Common myeloid progenitor, CD34-positive (primary cell): ENCODE measurements at regions not wholly inside any gene's neighbourhood (a gene's known extent, or its start where the extent isn't known, plus 50 kb on each side); places are given as distances from the start of the nearest gene placed in this dataset.

Experiments used
- CTCF ChIA-PET: fragments of 350-600 bp; sonication (Branson Sonifier 250); formaldehyde crosslinking; loops from one replicate; lab custom pipeline; 2021; ENCODE audit warnings: antibody characterized with exemption; lab: Charles Lee
- POLR2A ChIA-PET: fragments of 350-600 bp; sonication (Branson Sonifier 250); formaldehyde crosslinking; loops from one replicate; lab custom pipeline; 2021; ENCODE audit warnings: antibody characterized with exemption; lab: Charles Lee
- DNase-seq, 3 donors: peaks; one replicate each; pipeline versions ENCODE4 v3.0.0 to v3.0.0-alpha.2; 2013
- H3K27ac ChIP-seq, 2 experiments: 1 replicate in 1 of 2; 2 replicates in 1 of 2; pipeline ENCODE4 v1.7.0; 2013; ENCODE audit warnings: inconsistent platforms in 2 of 2, low read length in 2 of 2, mild to moderate bottlenecking in 2 of 2, low read depth in 1 of 2, moderate library complexity in 1 of 2; ENCODE audit not compliant: severe bottlenecking in 2 of 2, insufficient read depth in 1 of 2, poor library complexity in 1 of 2
- H3K27me3 ChIP-seq, 5 experiments: replicated peaks in 2 of 5; 1 replicate in 3 of 5; 2 replicates in 2 of 5; pipeline versions ENCODE4 v1.6.1 to v1.7.0; 2013; ENCODE audit warnings: low read length in 4 of 5, mild to moderate bottlenecking in 2 of 5, moderate library complexity in 2 of 5, inconsistent platforms in 1 of 5; ENCODE audit not compliant: insufficient read depth in 5 of 5, control insufficient read depth in 4 of 5
- H3K36me3 ChIP-seq, 4 experiments: 1 replicate in 2 of 4; 2 replicates in 2 of 4; pipeline versions ENCODE4 v1.6.1 to v1.7.0; 2013; ENCODE audit warnings: low read length in 3 of 4, control low read depth in 1 of 4, mild to moderate bottlenecking in 1 of 4; ENCODE audit not compliant: control insufficient read depth in 4 of 4, insufficient read depth in 4 of 4
- H3K4me1 ChIP-seq, 4 experiments: 1 replicate in 3 of 4; 2 replicates in 1 of 4; pipeline versions ENCODE4 v1.6.1 to v1.7.1; 2013; ENCODE audit warnings: low read length in 3 of 4, mild to moderate bottlenecking in 3 of 4, control low read depth in 1 of 4, inconsistent platforms in 1 of 4, moderate library complexity in 1 of 4; ENCODE audit not compliant: control insufficient read depth in 4 of 4, insufficient read depth in 4 of 4; ENCODE audit errors: control extremely low read depth in 1 of 4
- H3K4me3 ChIP-seq, 7 experiments: 1 replicate in 4 of 7; 2 replicates in 3 of 7; pipeline versions ENCODE4 v1.5.1 to v1.7.0; 2013; ENCODE audit warnings: mild to moderate bottlenecking in 7 of 7, low read length in 6 of 7, moderate library complexity in 6 of 7, inconsistent platforms in 2 of 7, low read depth in 2 of 7, control low read depth in 1 of 7; ENCODE audit not compliant: insufficient read depth in 4 of 7, control insufficient read depth in 1 of 7; ENCODE audit errors: extremely low read depth in 1 of 7
- H3K9me3 ChIP-seq, 5 experiments: 1 replicate in 4 of 5; 2 replicates in 1 of 5; pipeline versions ENCODE4 v1.6.1 to v1.7.1; 2013; ENCODE audit warnings: low read length in 4 of 5, mild to moderate bottlenecking in 2 of 5, inconsistent platforms in 1 of 5, low read depth in 1 of 5, moderate library complexity in 1 of 5; ENCODE audit not compliant: control insufficient read depth in 4 of 5, insufficient read depth in 2 of 5; ENCODE audit errors: control extremely low read depth in 1 of 5
- WGBS: methylation state at CpG from one replicate; pipeline ENCODE4 v1.1.5; 2013; ENCODE audit not compliant: insufficient coverage; 5-methylcytosine and 5-hydroxymethylcytosine counted together

DNA sequence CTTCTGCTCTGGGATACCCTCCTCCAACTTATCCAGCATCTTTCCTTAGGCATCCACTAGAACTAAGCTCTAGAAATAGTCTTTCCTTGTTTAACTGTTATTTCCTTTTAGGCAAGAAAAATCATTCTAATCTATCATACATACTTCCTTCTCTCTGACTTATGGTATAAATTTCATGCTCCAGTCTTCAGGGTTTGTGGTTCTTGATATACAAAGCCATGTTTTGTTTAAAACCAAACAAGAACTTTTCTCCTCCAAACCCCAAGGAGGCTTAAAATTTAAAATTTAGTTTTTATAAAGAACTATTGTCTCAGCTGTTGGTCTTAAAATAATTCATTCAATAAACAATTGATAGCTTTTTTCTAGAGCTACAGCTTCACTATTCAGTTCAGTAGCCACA is 77.2 kb downstream of the CD164 start:
- POLR2A ChIA-PET: interaction anchor here (0.9 to 3.2 kb wide), 5 partner anchors 13 to 117 kb away, joined by 3 to 16 read pairs (median 3); partner anchors contain the start of gene CD164
- Histone ChIP-seq H3K4me3 (peak overlapping the region in 4 of 7 experiments; percentile 33 to 56 (median 51)), H3K36me3 (no peaks in the 10 kb centered on the region), H3K27me3 (no peaks in the 10 kb centered on the region), H3K27ac (peak overlapping the region; percentile 68 to 88), H3K4me1 (peaks cover 25 to 79% (median 71%) of the 10 kb centered on the region in 4 experiments), H3K9me3 (no peaks in the 10 kb centered on the region)
- DNase-seq: peak; percentile 35 to 86 (median 74)
- CTCF ChIA-PET: interaction anchor here (1.0 to 3.2 kb wide), 7 partner anchors 11 to 175 kb away, joined by 3 to 14 read pairs (median 6); partner anchors contain the start of gene CD164

DNA sequence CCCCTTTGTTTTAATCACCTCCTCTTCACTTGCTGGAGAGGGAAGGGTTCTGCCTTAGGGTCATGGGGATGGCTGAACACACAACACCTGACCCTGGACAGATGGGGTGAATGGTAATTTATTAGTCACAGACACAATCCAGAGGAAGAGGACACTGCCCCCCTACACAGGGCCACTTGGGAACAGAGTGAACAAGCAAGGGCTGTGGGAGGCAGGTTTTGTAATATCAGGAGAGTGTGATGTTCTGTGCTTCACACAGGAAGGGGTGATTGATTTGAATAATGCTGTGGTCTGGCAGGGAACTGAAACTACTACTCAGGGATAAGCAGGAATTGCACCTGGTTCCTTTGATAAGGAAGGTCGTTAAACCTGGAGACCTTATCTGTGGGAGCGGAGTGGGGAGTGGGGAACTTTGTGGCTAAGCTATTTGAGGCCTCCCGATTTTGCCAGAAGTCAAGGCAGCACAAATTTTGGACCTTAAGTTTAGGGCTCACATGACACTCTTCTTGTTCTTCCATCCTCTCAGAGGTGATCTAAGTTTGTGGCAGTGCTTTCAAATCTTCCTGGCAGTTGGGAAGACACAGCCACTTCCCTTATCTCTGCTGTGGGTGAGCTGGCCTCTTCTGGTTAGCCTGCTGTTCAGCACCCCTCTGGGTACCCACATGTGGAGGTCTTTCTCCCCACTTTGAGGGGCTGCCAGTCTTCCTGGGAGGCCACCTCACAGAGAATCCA is 77.8 kb downstream of the CD164 start:
- POLR2A ChIA-PET: interaction anchor here (0.9 to 3.2 kb wide), 4 partner anchors 14 to 116 kb away, joined by 3 to 16 read pairs (median 4); partner anchors contain the start of gene CD164
- peak; percentile 80 to 95 (median 90) for DNase-seq
- H3K4me3 ChIP-seq: peak overlapping the region in 5 of 7 experiments; percentile 2 to 56 (median 47)

DNA sequence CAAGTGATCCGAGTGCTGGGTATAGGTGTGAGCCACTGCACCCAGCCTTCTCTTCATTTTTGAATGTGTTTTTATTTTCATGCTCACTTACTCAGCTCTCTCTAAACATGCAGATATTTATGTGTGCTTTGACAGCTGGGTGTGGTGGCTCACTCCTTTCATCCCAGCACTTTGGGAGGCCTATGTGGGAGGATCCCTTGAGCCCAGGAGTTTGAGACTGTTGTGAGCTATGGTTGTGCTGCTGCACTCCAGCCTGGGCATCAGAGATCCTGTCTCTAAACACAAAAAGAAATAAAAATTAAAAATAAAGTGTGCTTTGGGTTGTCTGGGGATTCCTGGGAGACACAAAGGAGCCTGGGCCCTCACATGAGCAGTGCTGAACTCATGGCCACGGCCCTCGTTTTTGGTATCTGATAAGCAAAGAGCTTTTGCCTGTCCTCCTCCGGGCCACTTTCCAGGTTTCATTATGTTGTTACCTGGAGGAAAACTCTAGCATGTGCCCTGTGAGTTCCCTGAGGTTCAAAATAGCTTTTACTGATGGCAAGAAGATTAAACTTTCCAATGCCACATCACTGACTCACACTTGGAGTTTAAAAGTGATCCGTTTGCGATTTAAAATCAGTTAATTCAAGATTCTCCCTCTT is 78.5 kb downstream of the CD164 start:
- no peaks in the 10 kb centered on the region for H3K27me3 ChIP-seq
- H3K36me3 ChIP-seq: no peaks in the 10 kb centered on the region
- WGBS: 6% methylated on average over 2 of the region's 6 CpGs
- DNase-seq: no peak
- peak overlapping the region; percentile 78 to 88 for H3K27ac ChIP-seq
- no peaks in the 10 kb centered on the region for H3K9me3 ChIP-seq
- peak overlapping the region in 2 of 7 experiments; percentile 33 to 56 for H3K4me3 ChIP-seq
- CTCF ChIA-PET: interaction anchor here (1.0 to 3.2 kb wide), 11 partner anchors 8 to 174 kb away, joined by 3 to 14 read pairs (median 5); partner anchors contain the start of gene CD164
- H3K4me1 ChIP-seq: peaks cover 32 to 91% (median 83%) of the 10 kb centered on the region in 4 experiments
- POLR2A ChIA-PET: interaction anchor here (0.9 to 3.2 kb wide), 4 partner anchors 12 to 78 kb away, joined by 3 to 16 read pairs (median 3); partner anchors contain the start of gene CD164

More for the DNA sequence above, 77.8 kb downstream of the CD164 start:
- Histone ChIP-seq H3K36me3 (no peaks in the 10 kb centered on the region), H3K9me3 (no peaks in the 10 kb centered on the region), H3K27me3 (no peaks in the 10 kb centered on the region), H3K27ac (peak overlapping the region; percentile 78 to 88), H3K4me1 (peaks cover 27 to 85% (median 76%) of the 10 kb centered on the region in 4 experiments)
- CTCF ChIA-PET: interaction anchor here (1.0 to 3.2 kb wide), 11 partner anchors 9 to 175 kb away, joined by 3 to 14 read pairs (median 5); partner anchors contain the start of gene CD164
- 4% methylated on average over 3 of the region's 3 CpGs for WGBS

DNA sequence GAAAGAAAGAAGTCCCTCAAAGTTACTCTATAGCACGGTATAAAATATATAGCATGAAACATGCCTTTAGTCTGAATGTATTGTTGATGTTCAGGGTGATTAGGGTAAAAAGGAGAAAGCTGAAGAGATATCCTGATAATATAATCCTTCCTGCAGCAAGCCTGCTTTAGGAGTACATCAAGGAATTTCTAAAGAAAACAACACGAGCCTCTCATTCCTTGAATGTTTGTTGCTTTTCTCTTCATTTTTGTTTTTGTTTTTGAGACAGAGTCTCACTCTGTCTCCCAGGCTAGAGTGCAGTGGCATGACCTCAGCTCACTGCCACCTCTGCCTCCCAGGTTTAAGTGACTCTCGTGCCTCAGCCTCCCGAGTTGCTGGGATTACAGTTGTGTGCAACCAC is 79.1 kb downstream of the CD164 start:
- peaks cover 38 to 96% (median 87%) of the 10 kb centered on the region in 4 experiments for H3K4me1 ChIP-seq
- peak overlapping the region in 1 of 2 experiments; percentile 88 for H3K27ac ChIP-seq
- no peaks in the 10 kb centered on the region for H3K27me3 ChIP-seq
- CTCF ChIA-PET: interaction anchor here (1.0 to 2.4 kb wide), 5 partner anchors 12 to 106 kb away, joined by 3 to 8 read pairs (median 5); no protein-coding TSS in a partner anchor
- 86% methylated on average over 3 of the region's 4 CpGs for WGBS
- POLR2A ChIA-PET: interaction anchor here (1.1 to 3.2 kb wide), 2 partner anchors 13 to 79 kb away, joined by 3 to 16 read pairs; partner anchors contain the start of gene CD164
- H3K9me3 ChIP-seq: no peaks in the 10 kb centered on the region
- no peaks in the 10 kb centered on the region for H3K36me3 ChIP-seq
- H3K4me3 ChIP-seq: no peak overlapping the region
- no peak for DNase-seq

DNA sequence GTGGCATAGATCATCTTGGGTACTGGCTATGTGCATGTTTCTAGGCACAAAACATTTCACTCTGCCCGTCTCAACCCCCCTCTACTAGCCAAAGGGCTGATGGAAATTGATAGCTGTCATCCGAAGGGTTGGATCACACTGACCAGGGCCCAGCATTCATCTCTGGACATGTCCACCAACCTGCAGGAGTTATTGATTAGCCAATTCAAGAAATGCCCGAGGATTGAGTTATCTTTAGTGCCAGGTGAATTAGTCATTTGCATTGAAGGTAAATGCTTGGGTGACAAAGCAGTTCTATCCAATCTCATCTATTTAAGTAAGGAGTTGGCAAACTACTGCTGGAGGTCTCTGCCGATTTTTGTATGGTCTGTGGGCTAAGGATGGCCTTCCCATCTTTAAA is 80.1 kb downstream of the CD164 start:
- H3K4me1 ChIP-seq: peaks cover 45 to 99% (median 91%) of the 10 kb centered on the region in 4 experiments
- H3K36me3 ChIP-seq: no peaks in the 10 kb centered on the region
- peak overlapping the region in 1 of 2 experiments; percentile 77 for H3K27ac ChIP-seq
- no peak overlapping the region for H3K4me3 ChIP-seq
- ChIA-PET POLR2A (interaction anchor here (2.9 kb wide), 1 partner anchor 80 kb away, joined by 12 read pairs; the partner anchor contains the start of gene CD164), CTCF (interaction anchor here (0.7 to 2.5 kb wide), 5 partner anchors 16 to 114 kb away, joined by 3 to 9 read pairs (median 4); partner anchors contain the start of gene CD164)
- WGBS: 95% methylated on average over 3 of the region's 4 CpGs
- H3K9me3 ChIP-seq: no peaks in the 10 kb centered on the region
- no peak for DNase-seq
- H3K27me3 ChIP-seq: no peaks in the 10 kb centered on the region

DNA sequence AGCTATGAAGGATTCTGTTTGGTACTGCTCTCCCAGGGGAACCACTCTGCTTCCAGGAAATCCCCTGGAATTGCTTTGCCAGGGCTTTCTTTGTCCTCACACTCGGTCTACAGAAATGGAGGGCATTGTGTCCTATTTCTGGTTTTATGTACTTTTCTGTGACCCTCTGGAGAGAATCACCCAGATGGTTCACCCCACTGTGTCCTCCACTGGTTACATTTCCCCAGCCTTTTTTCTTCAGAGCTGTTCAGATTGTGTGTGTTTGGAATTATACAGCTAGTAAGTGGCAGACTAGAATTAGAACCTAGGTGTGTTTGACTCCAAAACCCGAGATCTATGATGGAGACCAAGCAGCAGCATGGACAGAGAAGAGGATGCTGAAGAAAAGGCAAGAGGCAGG is 80.8 kb downstream of the CD164 start:
- ChIA-PET CTCF (interaction anchor here (0.7 to 2.5 kb wide), 11 partner anchors 9 to 118 kb away, joined by 3 to 9 read pairs (median 4); partner anchors contain the start of gene CD164), POLR2A (interaction anchor here (2.9 kb wide), 1 partner anchor 81 kb away, joined by 12 read pairs; the partner anchor contains the start of gene CD164)
- Histone ChIP-seq H3K36me3 (no peaks in the 10 kb centered on the region), H3K4me3 (no peak overlapping the region), H3K4me1 (peaks cover 45 to 99% (median 92%) of the 10 kb centered on the region in 4 experiments), H3K27me3 (no peaks in the 10 kb centered on the region), H3K27ac (peak overlapping the region; percentile 36 to 77), H3K9me3 (no peaks in the 10 kb centered on the region)
- DNase-seq: no peak
- WGBS: 85% methylated on average over 2 of the region's 2 CpGs
